Activated CD4-positive, alpha-beta T cell treated with anti-CD3 and anti-CD28 coated beads for 36 hours (primary cell): ENCODE measurements at regions not wholly inside any gene's neighbourhood (a gene's known extent, or its start where the extent isn't known, plus 50 kb on each side); places are given as distances from the start of the nearest gene placed in this dataset.

Experiments
- ATAC-seq: fragments of 200-7000 bp; cut with Tn5 transposase; one replicate; pipeline ENCODE4 v1.10.0; 2021; ENCODE audit warnings: mild to moderate bottlenecking, moderate library complexity
- CTCF ChIA-PET: fragments of 350-600 bp; sonication (Branson Sonifier 250); formaldehyde crosslinking; loops from one replicate; lab custom pipeline; 2021; ENCODE audit warnings: antibody characterized with exemption; lab: Charles Lee
- POLR2A ChIA-PET: fragments of 350-600 bp; sonication (Branson Sonifier 250); formaldehyde crosslinking; loops from one replicate; lab custom pipeline; 2021; ENCODE audit warnings: antibody characterized with exemption, inconsistent platforms; lab: Charles Lee
- DNase-seq: peaks from one replicate; pipeline ENCODE4 v3.0.0-alpha.2; 2020
- H3K27ac Mint-ChIP-seq: one replicate; pipeline ENCODE4 v1.8.0; 2021; ENCODE audit warnings: mixed read lengths
- H3K27me3 Mint-ChIP-seq: one replicate; pipeline ENCODE4 v1.8.0; 2021; ENCODE audit warnings: mixed read lengths
- H3K36me3 Mint-ChIP-seq: one replicate; pipeline ENCODE4 v1.8.0; 2021; ENCODE audit warnings: low read depth, mixed read lengths
- H3K4me1 Mint-ChIP-seq: one replicate; pipeline ENCODE4 v1.8.0; 2021; ENCODE audit warnings: mixed read lengths
- H3K4me3 Mint-ChIP-seq: one replicate; pipeline ENCODE4 v1.8.0; 2021; ENCODE audit warnings: mild to moderate bottlenecking, moderate library complexity, mixed read lengths
- H3K9me3 Mint-ChIP-seq: one replicate; pipeline ENCODE4 v1.8.0; 2021; ENCODE audit warnings: low read depth, mixed read lengths
- intact Hi-C, 2 experiments: fragments of 100-400 bp; cut with DNase I in 1 of 2; cut with micrococcal nuclease in 1 of 2; formaldehyde crosslinking; loops; one replicate each; pipeline versions ENCODE4 v1.14.2 to v1.15.1; 2022 to 2024; cut with DNase I, micrococcal nuclease

GRCh38 chr14:94992046-94992445 lies 165.3 kb downstream of the DICER1 start:
- ATAC-seq = no peak
- H3K9me3 Mint-ChIP-seq = peaks cover 4% of the 10 kb centered on the region
- H3K27ac Mint-ChIP-seq = no peak overlapping the region
- H3K27me3 Mint-ChIP-seq = peaks cover 25% of the 10 kb centered on the region
- POLR2A ChIA-PET = no interaction called here
- H3K4me3 Mint-ChIP-seq = no peak overlapping the region
- no peaks in the 10 kb centered on the region for H3K4me1 Mint-ChIP-seq
- H3K36me3 Mint-ChIP-seq = no peaks in the 10 kb centered on the region
- DNase-seq = no peak
- intact Hi-C loops = no loop called here
- CTCF ChIA-PET = no interaction called here

GRCh38 chr14:94989946-94990345 lies 167.4 kb downstream of the DICER1 start:
- no peaks in the 10 kb centered on the region for H3K4me1 Mint-ChIP-seq
- H3K4me3 Mint-ChIP-seq = no peak overlapping the region
- H3K9me3 Mint-ChIP-seq = peaks cover 4% of the 10 kb centered on the region
- CTCF ChIA-PET = interaction anchor here (0.6 kb wide), 1 partner anchor 572 kb away, joined by 3 read pairs; no protein-coding TSS in a partner anchor
- DNase-seq (no peak), ATAC-seq (no peak)
- peaks cover 20% of the 10 kb centered on the region for H3K27me3 Mint-ChIP-seq
- no peaks in the 10 kb centered on the region for H3K36me3 Mint-ChIP-seq
- POLR2A ChIA-PET = no interaction called here
- intact Hi-C loops = no loop called here
- no peak overlapping the region for H3K27ac Mint-ChIP-seq

- H3K9me3 Mint-ChIP-seq = peaks cover 4% of the 10 kb centered on the region
- ChIA-PET POLR2A (no interaction called here), CTCF (interaction anchor here (0.6 kb wide), 1 partner anchor 572 kb away, joined by 3 read pairs; no protein-coding TSS in a partner anchor)
- H3K27me3 Mint-ChIP-seq = peaks cover 19% of the 10 kb centered on the region
- H3K4me1 Mint-ChIP-seq = no peaks in the 10 kb centered on the region
- no peak overlapping the region for H3K4me3 Mint-ChIP-seq
- no peak for DNase-seq
- intact Hi-C loops = no loop called here
- no peaks in the 10 kb centered on the region for H3K36me3 Mint-ChIP-seq
- ATAC-seq = no peak
- no peak overlapping the region for H3K27ac Mint-ChIP-seq
These were observed 167.9 kb downstream of the DICER1 start for GRCh38 chr14:94989417-94989816.

- intact Hi-C loops = no loop called here
- DNase-seq = no peak
- Mint-ChIP-seq H3K9me3 (peaks cover 4% of the 10 kb centered on the region), H3K4me3 (no peak overlapping the region), H3K27ac (no peak overlapping the region), H3K4me1 (no peaks in the 10 kb centered on the region), H3K36me3 (no peaks in the 10 kb centered on the region), H3K27me3 (peaks cover 21% of the 10 kb centered on the region)
- CTCF ChIA-PET = no interaction called here
- POLR2A ChIA-PET = no interaction called here
- ATAC-seq = no peak
These were observed 169.9 kb downstream of the DICER1 start for GRCh38 chr14:94987409-94987808.

- H3K27me3 Mint-ChIP-seq = peaks cover 14% of the 10 kb centered on the region
- H3K4me3 Mint-ChIP-seq = no peak overlapping the region
- no peaks in the 10 kb centered on the region for H3K9me3 Mint-ChIP-seq
- ChIA-PET POLR2A (no interaction called here), CTCF (no interaction called here)
- H3K27ac Mint-ChIP-seq = no peak overlapping the region
- intact Hi-C loops = no loop called here
- ATAC-seq = no peak
- no peak for DNase-seq
- H3K36me3 Mint-ChIP-seq = no peaks in the 10 kb centered on the region
- no peaks in the 10 kb centered on the region for H3K4me1 Mint-ChIP-seq
These were observed 177.4 kb downstream of the DICER1 start for GRCh38 chr14:94979891-94980290.

GRCh38 chr14:94977016-94977415 lies 180.3 kb downstream of the DICER1 start:
- ChIA-PET POLR2A (no interaction called here), CTCF (no interaction called here)
- peaks cover 14% of the 10 kb centered on the region for H3K27me3 Mint-ChIP-seq
- intact Hi-C loops = no loop called here
- no peak overlapping the region for H3K27ac Mint-ChIP-seq
- no peaks in the 10 kb centered on the region for H3K9me3 Mint-ChIP-seq
- ATAC-seq = no peak
- H3K4me1 Mint-ChIP-seq = no peaks in the 10 kb centered on the region
- no peak for DNase-seq
- H3K36me3 Mint-ChIP-seq = no peaks in the 10 kb centered on the region
- H3K4me3 Mint-ChIP-seq = no peak overlapping the region

GRCh38 chr14:94975366-94975765 lies 182.0 kb downstream of the DICER1 start:
- ChIA-PET POLR2A (no interaction called here), CTCF (no interaction called here)
- DNase-seq (no peak), ATAC-seq (no peak)
- no peak overlapping the region for H3K27ac Mint-ChIP-seq
- H3K27me3 Mint-ChIP-seq = peaks cover 21% of the 10 kb centered on the region
- H3K4me3 Mint-ChIP-seq = no peak overlapping the region
- H3K9me3 Mint-ChIP-seq = peaks cover 2% of the 10 kb centered on the region
- no peaks in the 10 kb centered on the region for H3K36me3 Mint-ChIP-seq
- intact Hi-C loops = no loop called here
- no peaks in the 10 kb centered on the region for H3K4me1 Mint-ChIP-seq

GRCh38 chr14:94974893-94975292 lies 182.4 kb downstream of the DICER1 start:
- Mint-ChIP-seq H3K9me3 (peaks cover 2% of the 10 kb centered on the region), H3K27me3 (peaks cover 19% of the 10 kb centered on the region), H3K27ac (no peak overlapping the region), H3K4me1 (no peaks in the 10 kb centered on the region), H3K36me3 (no peaks in the 10 kb centered on the region), H3K4me3 (no peak overlapping the region)
- ChIA-PET POLR2A (no interaction called here), CTCF (no interaction called here)
- ATAC-seq (no peak), DNase-seq (no peak)
- intact Hi-C loops = no loop called here

GRCh38 chr14:94974422-94974821 lies 182.9 kb downstream of the DICER1 start:
- Mint-ChIP-seq H3K4me1 (no peaks in the 10 kb centered on the region), H3K36me3 (no peaks in the 10 kb centered on the region), H3K9me3 (peaks cover 2% of the 10 kb centered on the region), H3K27ac (no peak overlapping the region), H3K27me3 (peaks cover 19% of the 10 kb centered on the region), H3K4me3 (no peak overlapping the region)
- DNase-seq (no peak), ATAC-seq (no peak)
- ChIA-PET CTCF (no interaction called here), POLR2A (no interaction called here)
- intact Hi-C loops = no loop called here

GRCh38 chr14:94971750-94972149 lies 185.6 kb downstream of the DICER1 start:
- H3K9me3 Mint-ChIP-seq = peaks cover 2% of the 10 kb centered on the region
- H3K27ac Mint-ChIP-seq = no peak overlapping the region
- no peaks in the 10 kb centered on the region for H3K4me1 Mint-ChIP-seq
- no peaks in the 10 kb centered on the region for H3K36me3 Mint-ChIP-seq
- ChIA-PET POLR2A (no interaction called here), CTCF (interaction anchor here (1.8 to 1.9 kb wide), 2 partner anchors 11 kb away, joined by 4 to 5 read pairs; no protein-coding TSS in a partner anchor)
- ATAC-seq (no peak), DNase-seq (no peak)
- peaks cover 22% of the 10 kb centered on the region for H3K27me3 Mint-ChIP-seq
- intact Hi-C loops = no loop called here
- H3K4me3 Mint-ChIP-seq = no peak overlapping the region

GRCh38 chr14:94970941-94971730 lies 186.2 kb downstream of the DICER1 start:
- POLR2A ChIA-PET = no interaction called here
- no peak for ATAC-seq
- Mint-ChIP-seq H3K4me3 (no peak overlapping the region), H3K27ac (no peak overlapping the region), H3K4me1 (no peaks in the 10 kb centered on the region), H3K27me3 (peaks cover 22% of the 10 kb centered on the region), H3K9me3 (peaks cover 2% of the 10 kb centered on the region), H3K36me3 (no peaks in the 10 kb centered on the region)
- no peak for DNase-seq
- CTCF ChIA-PET = interaction anchor here (1.8 to 1.9 kb wide), 2 partner anchors 11 to 12 kb away, joined by 4 to 5 read pairs; no protein-coding TSS in a partner anchor
- intact Hi-C loops = no loop called here

- Mint-ChIP-seq H3K4me3 (no peak overlapping the region), H3K4me1 (no peaks in the 10 kb centered on the region), H3K9me3 (peaks cover 2% of the 10 kb centered on the region), H3K27ac (no peak overlapping the region), H3K36me3 (no peaks in the 10 kb centered on the region), H3K27me3 (peaks cover 21% of the 10 kb centered on the region)
- CTCF ChIA-PET = no interaction called here
- DNase-seq (no peak), ATAC-seq (no peak)
- intact Hi-C loops = no loop called here
- POLR2A ChIA-PET = interaction anchor here (0.6 kb wide), 1 partner anchor 113 kb away, joined by 4 read pairs; no protein-coding TSS in a partner anchor
These were observed 187.6 kb downstream of the DICER1 start for GRCh38 chr14:94969766-94970165.
